Right lobe of liver (tissue), 6 donors: ENCODE measurements at regions not wholly inside any gene's neighbourhood (a gene's known extent, or its start where the extent isn't known, plus 50 kb on each side); places are given as distances from the start of the nearest gene placed in this dataset.

ENCODE experiments used
- ATAC-seq, 4 donors: fragments of 200-7000 bp; cut with Tn5 transposase; one replicate each; pipeline ENCODE4 v1.9.1; 2020; ENCODE audit warnings: mild to moderate bottlenecking in 4 of 4, moderate library complexity in 4 of 4
- DNase-seq, 3 donors: peaks; one replicate each; pipeline ENCODE4 v3.0.0-alpha.2; 2020
- H3K27ac ChIP-seq, 3 donors: fragments of 200-600 bp; one replicate each; pipeline ENCODE4 v1.8.0; 2022
- H3K27me3 ChIP-seq, 2 donors: fragments of 200-600 bp; one replicate each; pipeline ENCODE4 v1.8.0; 2022
- H3K36me3 ChIP-seq, 4 donors: fragments of 200-600 bp; sonication (generic) in 1 of 4; one replicate each; pipeline versions ENCODE4 v1.5.1 to v1.8.0; 2017 to 2022; ENCODE audit warnings: control low read depth in 1 of 4
- H3K4me1 ChIP-seq, 4 donors: fragments of 200-600 bp; sonication (generic) in 1 of 4; one replicate each; pipeline versions ENCODE4 v1.5.1 to v1.8.0; 2017 to 2022; ENCODE audit warnings: control low read depth in 1 of 4
- H3K4me3 ChIP-seq, 3 donors: fragments of 200-600 bp; one replicate each; pipeline ENCODE4 v1.8.0; 2022
- H3K9me3 ChIP-seq, 4 donors: fragments of 200-600 bp; sonication (generic) in 1 of 4; one replicate each; pipeline versions ENCODE4 v1.5.1 to v1.8.0; 2017 to 2022; ENCODE audit warnings: control low read depth in 1 of 4
- CTCF ChIP-seq, 4 donors: fragments of 200-600 bp in 3 of 4; fragments of 450-650 bp in 1 of 4; IDR thresholded peaks; one replicate each; pipeline versions ENCODE4 v1.5.1 to v1.8.0; 2016 to 2022; ENCODE audit warnings: antibody characterized with exemption in 4 of 4, mild to moderate bottlenecking in 2 of 4
- POLR2A ChIP-seq: fragments of 450-650 bp; IDR thresholded peaks from one replicate; pipeline ENCODE4 v1.6.1; 2017; ENCODE audit warnings: antibody characterized with exemption, mild to moderate bottlenecking
- WGBS: methylation state at CpG from one replicate; pipeline ENCODE4 v1.1.6; 2018; ENCODE audit warnings: low coverage, low lambda C conversion rate; ENCODE audit not compliant: insufficient coverage; ENCODE audit errors: missing lambda C conversion rate; 5-methylcytosine and 5-hydroxymethylcytosine counted together
- intact Hi-C, 2 donors: fragments of 100-400 bp; cut with DNase I; formaldehyde crosslinking; loops; one replicate each; pipeline versions ENCODE4 v1.11.2 to v1.14.1; 2022
- donor health status: DM: no; HTN: yes; CAD: no.
- donor health status: DM: no; HTN: no; CAD: no.
- donor health status: DM: no; HTN: no; CAD: no.
- donor health status: DM: no; HTN: yes; CAD: no.
- donor health status: DM: no; HTN: yes; CAD: no.

- no CpG with 5 or more reads among the region's 3 CpGs for WGBS
- H3K4me1 ChIP-seq = no peaks in the 10 kb centered on the region
- no peaks in the 10 kb centered on the region for H3K9me3 ChIP-seq
- ATAC-seq (no peak), DNase-seq (no peak)
- no peak for TF ChIP-seq CTCF (IDR thresholded peaks at IDR 0.05)
- no peak for TF ChIP-seq POLR2A
- no peaks in the 10 kb centered on the region for H3K27me3 ChIP-seq
- intact Hi-C loops = no loop called here
- H3K36me3 ChIP-seq = no peaks in the 10 kb centered on the region
- H3K27ac ChIP-seq = no peak overlapping the region
- no peak overlapping the region for H3K4me3 ChIP-seq
Observed at GRCh38 chr20:40865095-40865494, 163.5 kb upstream of the TOP1 start.

- TF ChIP-seq CTCF (IDR thresholded peaks at IDR 0.05) = no peak
- no peak for TF ChIP-seq POLR2A
Observed at GRCh38 chr20:40866056-40866455, 162.6 kb upstream of the TOP1 start.

GRCh38 chr20:40868551-40869217, 159.9 kb upstream of the TOP1 start:
- no peaks in the 10 kb centered on the region for H3K27me3 ChIP-seq
- H3K27ac ChIP-seq = no peak overlapping the region
- DNase-seq (no peak), ATAC-seq (peak in 2 of 4 donors; percentile 18 to 37)
- no peaks in the 10 kb centered on the region for H3K9me3 ChIP-seq
- H3K4me1 ChIP-seq = no peaks in the 10 kb centered on the region
- TF ChIP-seq CTCF (IDR thresholded peaks at IDR 0.05) (no peak), POLR2A (no peak)
- 70% methylated on average over 5 of the region's 6 CpGs for WGBS
- no peak overlapping the region for H3K4me3 ChIP-seq
- no peaks in the 10 kb centered on the region for H3K36me3 ChIP-seq
- intact Hi-C loops = no loop called here

More at GRCh38 chr20:40866056-40866455, 162.6 kb upstream of the TOP1 start:
- H3K27ac ChIP-seq = no peak overlapping the region
- intact Hi-C loops = no loop called here
- H3K9me3 ChIP-seq = no peaks in the 10 kb centered on the region
- WGBS = 100% methylated on average over 1 of the region's 1 CpG
- H3K4me1 ChIP-seq = no peaks in the 10 kb centered on the region
- ATAC-seq = no peak
- no peaks in the 10 kb centered on the region for H3K36me3 ChIP-seq
- no peaks in the 10 kb centered on the region for H3K27me3 ChIP-seq
- H3K4me3 ChIP-seq = no peak overlapping the region
- no peak for DNase-seq

GRCh38 chr20:40869218-40870147, 159.1 kb upstream of the TOP1 start:
- Histone ChIP-seq H3K36me3 (no peaks in the 10 kb centered on the region), H3K27me3 (no peaks in the 10 kb centered on the region), H3K4me3 (no peak overlapping the region), H3K4me1 (no peaks in the 10 kb centered on the region), H3K9me3 (no peaks in the 10 kb centered on the region), H3K27ac (no peak overlapping the region)
- DNase-seq (no peak), ATAC-seq (no peak)
- TF ChIP-seq CTCF (IDR thresholded peaks at IDR 0.05) = no peak
- no peak for TF ChIP-seq POLR2A
- intact Hi-C loops = no loop called here
- 54% methylated on average over 2 of the region's 12 CpGs for WGBS
